OCI-LY7 (cell line): ENCODE measurements at regions not wholly inside any gene's neighbourhood (a gene's known extent, or its start where the extent isn't known, plus 50 kb on each side); places are given as distances from the start of the nearest gene placed in this dataset.

Source experiments
- BruUV-seq: library from RNA; stranded (reverse); fragments of 400-500 nt; replicated peaks from 2 replicates; lab custom pipeline; 2021; lab: Mats Ljungman, UMichigan
- CTCF ChIA-PET: fragments of 300-600 bp; sonication (Branson Sonifier 250); formaldehyde crosslinking; loops from one replicate; lab custom pipeline; 2022; ENCODE audit warnings: antibody characterized with exemption; ENCODE audit not compliant: unreplicated experiment; lab: Charles Lee
- POLR2A ChIA-PET: fragments of 300-600 bp; sonication (Branson Sonifier 250); formaldehyde crosslinking; loops from one replicate; lab custom pipeline; 2022; ENCODE audit warnings: antibody characterized with exemption; lab: Charles Lee
- DNase-seq: peaks from one replicate; pipeline ENCODE4 v3.0.0-alpha.2; 2015; ENCODE audit warnings: low spot score
- H2AFZ ChIP-seq: fragments of 200-600 bp; sonication (generic), shearing (Covaris generic); 2 replicates; pipeline ENCODE4 v1.6.1; 2014; ENCODE audit warnings: mild to moderate bottlenecking, antibody characterized with exemption, low read length, moderate library complexity
- H3K27ac ChIP-seq: fragments of 200-600 bp; sonication (generic); 2 replicates; pipeline ENCODE4 v1.5.1; 2014; ENCODE audit warnings: mixed run types, low read depth, mild to moderate bottlenecking, moderate library complexity, low read length, inconsistent platforms; ENCODE audit not compliant: poor library complexity, severe bottlenecking
- H3K36me3 ChIP-seq: fragments of 200-600 bp; sonication (generic); 2 replicates; pipeline ENCODE4 v1.6.1; 2014; ENCODE audit warnings: mild to moderate bottlenecking, antibody characterized with exemption, low read length, moderate library complexity, mixed read lengths; ENCODE audit not compliant: insufficient read depth
- H3K4me1 ChIP-seq: fragments of 200-600 bp; sonication (generic); 2 replicates; pipeline ENCODE4 v1.5.1; 2014; ENCODE audit warnings: mild to moderate bottlenecking, low read length; ENCODE audit not compliant: insufficient read depth, poor library complexity, severe bottlenecking
- H3K4me2 ChIP-seq: fragments of 200-600 bp; sonication (generic); 2 replicates; pipeline ENCODE4 v1.6.1; 2014; ENCODE audit warnings: mild to moderate bottlenecking, low read length
- H3K4me3 ChIP-seq: fragments of 200-600 bp; sonication (generic); 2 replicates; pipeline ENCODE4 v1.5.1; 2014; ENCODE audit warnings: mild to moderate bottlenecking, low read depth, low read length; ENCODE audit not compliant: poor library complexity, severe bottlenecking
- H3K79me2 ChIP-seq: fragments of 200-600 bp; sonication (generic); 2 replicates; pipeline ENCODE4 v1.6.1; 2016; ENCODE audit warnings: low read depth, mild to moderate bottlenecking, low read length, moderate library complexity, mixed read lengths; ENCODE audit not compliant: insufficient read depth
- H3K9me2 ChIP-seq: fragments of 200-600 bp; sonication (generic); 2 replicates; pipeline ENCODE4 v1.6.1; 2016; ENCODE audit warnings: mild to moderate bottlenecking, low read length, mixed read lengths; ENCODE audit not compliant: insufficient read depth
- H3K9me3 ChIP-seq: fragments of 200-600 bp; sonication (generic); 2 replicates; pipeline ENCODE4 v1.6.1; 2014; ENCODE audit warnings: mild to moderate bottlenecking, mixed run types, low read length, mixed read lengths
- H4K20me1 ChIP-seq: fragments of 200-600 bp; sonication (generic); 2 replicates; pipeline ENCODE4 v1.6.1; 2014; ENCODE audit warnings: mild to moderate bottlenecking, antibody characterized with exemption, low read length, moderate library complexity, mixed read lengths; ENCODE audit not compliant: insufficient read depth
- CTCF ChIP-seq: fragments of 200-600 bp; sonication (generic); conservative IDR thresholded peaks from 2 replicates; pipeline ENCODE4 v1.5.1; 2014; ENCODE audit warnings: mild to moderate bottlenecking, antibody characterized with exemption, low read length, moderate library complexity, mixed read lengths
- EZH2phosphoT487 ChIP-seq: fragments of 200-600 bp; sonication (generic); IDR thresholded peaks from 2 replicates; pipeline ENCODE4 v1.6.1; 2018; ENCODE audit warnings: low read depth, borderline replicate concordance, mild to moderate bottlenecking, mixed run types, antibody characterized with exemption, low read length, moderate library complexity, mixed read lengths
- intact Hi-C: fragments of 100-400 bp; cut with micrococcal nuclease; formaldehyde crosslinking; loops from one replicate; pipeline ENCODE4 v1.10.0; 2022; ENCODE audit not compliant: unreplicated experiment

DNA sequence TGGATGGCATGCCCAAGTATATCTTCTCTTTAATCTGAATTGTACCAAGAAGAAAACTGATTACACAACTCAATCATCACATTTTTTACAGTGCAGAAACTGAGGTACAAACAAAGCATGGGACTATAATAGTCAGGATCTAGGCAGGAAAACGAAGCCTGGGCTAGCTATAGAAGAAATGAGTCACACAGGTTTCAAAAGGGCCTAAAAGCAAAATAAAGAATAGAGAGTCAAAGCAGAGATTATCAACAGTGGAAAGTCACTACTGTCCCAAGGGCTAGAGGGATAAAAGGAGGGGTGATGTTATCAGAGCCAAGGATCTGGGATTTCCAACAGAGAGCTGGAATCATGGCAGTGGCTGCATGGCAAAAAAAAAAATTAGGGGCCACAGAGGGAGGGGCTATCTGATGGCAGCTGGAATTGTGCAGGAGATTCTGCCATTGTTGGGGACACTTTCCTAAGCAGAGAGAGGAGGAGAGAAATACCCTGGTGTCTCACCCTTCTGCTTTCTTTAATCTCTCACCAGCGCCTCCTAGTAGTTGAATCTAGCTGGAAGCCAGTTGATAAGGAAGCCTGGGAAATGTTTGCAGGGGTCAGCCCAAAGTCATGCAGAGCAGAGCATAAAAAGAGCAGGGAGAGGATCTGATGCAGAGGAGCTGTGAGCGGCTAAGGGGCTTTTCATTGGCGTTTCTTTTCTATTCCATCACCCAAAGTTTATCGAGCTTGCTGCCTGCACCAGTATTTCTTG lies 343.2 kb downstream of the ACTL7B start:
- no peaks in the 10 kb centered on the region for H4K20me1 ChIP-seq
- TF ChIP-seq CTCF (no peak), EZH2phosphoT487 (no peak)
- intact Hi-C loops, result no loop called here
- no peak overlapping the region for H2AFZ ChIP-seq
- H3K9me3 ChIP-seq, result no peaks in the 10 kb centered on the region
- DNase-seq, result no peak
- H3K9me2 ChIP-seq, result no peaks in the 10 kb centered on the region
- CTCF ChIA-PET, result no interaction called here
- H3K79me2 ChIP-seq, result no peaks in the 10 kb centered on the region
- H3K27ac ChIP-seq, result no peak overlapping the region
- POLR2A ChIA-PET, result interaction anchor here (0.5 kb wide), 1 partner anchor 12 kb away, joined by 3 read pairs; no protein-coding TSS in a partner anchor
- H3K4me3 ChIP-seq, result no peak overlapping the region
- no peaks in the 10 kb centered on the region for H3K4me1 ChIP-seq
- no TSS peak for BruUV-seq
- no peak overlapping the region for H3K4me2 ChIP-seq
- no peaks in the 10 kb centered on the region for H3K36me3 ChIP-seq

DNA sequence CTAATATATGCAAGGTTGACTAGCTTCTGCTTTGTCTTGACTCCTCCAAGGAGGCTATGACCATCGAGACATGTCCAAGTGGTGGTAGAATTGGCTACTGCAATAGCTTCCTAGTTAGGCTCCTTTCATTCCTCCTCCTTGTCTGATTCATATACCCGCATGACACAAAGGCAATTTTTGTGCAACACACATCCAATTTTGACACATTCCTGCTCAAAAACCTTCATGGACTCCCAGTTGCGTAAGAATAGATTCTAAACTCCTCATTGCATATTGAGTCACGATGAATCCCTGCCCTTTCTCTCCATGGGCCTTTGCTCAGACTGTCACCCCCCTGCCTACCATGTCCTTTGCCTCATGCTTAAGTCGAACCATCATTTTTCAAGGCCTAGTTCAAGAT lies 344.5 kb downstream of the ACTL7B start:
- H3K27ac ChIP-seq, result no peak overlapping the region
- H3K4me3 ChIP-seq, result no peak overlapping the region
- H3K9me2 ChIP-seq, result no peaks in the 10 kb centered on the region
- no peaks in the 10 kb centered on the region for H3K4me1 ChIP-seq
- no peak overlapping the region for H3K4me2 ChIP-seq
- no peak for TF ChIP-seq EZH2phosphoT487
- no peak for TF ChIP-seq CTCF
- no peaks in the 10 kb centered on the region for H3K36me3 ChIP-seq
- BruUV-seq, result no TSS peak
- no peak for DNase-seq
- ChIA-PET POLR2A (no interaction called here), CTCF (no interaction called here)
- no peaks in the 10 kb centered on the region for H4K20me1 ChIP-seq
- no peaks in the 10 kb centered on the region for H3K79me2 ChIP-seq
- no peaks in the 10 kb centered on the region for H3K9me3 ChIP-seq
- intact Hi-C loops, result no loop called here
- H2AFZ ChIP-seq, result no peak overlapping the region

DNA sequence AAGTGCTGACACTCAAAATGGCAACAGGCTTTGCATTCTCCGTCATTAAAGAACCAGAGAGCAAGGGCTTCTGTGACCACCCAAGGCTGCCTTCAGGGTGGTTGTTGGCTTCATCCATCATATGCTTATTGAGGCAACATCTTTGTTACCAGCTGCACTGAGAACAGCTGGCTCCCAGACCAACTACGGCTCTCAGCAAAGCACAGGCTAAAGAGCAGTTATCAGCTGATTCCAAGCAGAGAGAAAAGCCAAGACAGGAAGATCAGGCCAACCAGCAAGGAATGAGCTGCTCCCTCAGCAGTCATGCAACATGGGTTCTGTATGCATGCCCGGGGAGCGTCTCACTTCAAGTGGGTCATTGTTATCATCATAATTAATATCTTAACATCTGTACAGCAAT lies 358.9 kb downstream of the ACTL7B start:
- no TSS peak for BruUV-seq
- Histone ChIP-seq H3K36me3 (no peaks in the 10 kb centered on the region), H3K27ac (no peak overlapping the region), H3K4me2 (no peak overlapping the region), H3K4me1 (no peaks in the 10 kb centered on the region), H3K79me2 (no peaks in the 10 kb centered on the region), H3K9me3 (no peaks in the 10 kb centered on the region), H3K9me2 (no peaks in the 10 kb centered on the region), H3K4me3 (no peak overlapping the region), H4K20me1 (no peaks in the 10 kb centered on the region), H2AFZ (no peak overlapping the region)
- no peak for DNase-seq
- ChIA-PET POLR2A (no interaction called here), CTCF (no interaction called here)
- TF ChIP-seq CTCF (no peak), EZH2phosphoT487 (no peak)
- intact Hi-C loops, result no loop called here
